SU-DHL-6 (cell line): ENCODE measurements at regions not wholly inside any gene's neighbourhood (a gene's known extent, or its start where the extent isn't known, plus 50 kb on each side); places are given as distances from the start of the nearest gene placed in this dataset.

Experiments
- H2AFZ ChIP-seq: fragments of 200-600 bp; sonication (generic); 2 replicates; pipeline ENCODE4 v1.6.1; 2014; ENCODE audit warnings: low read depth, mild to moderate bottlenecking, moderate library complexity, mixed read lengths, antibody characterized with exemption, low read length; ENCODE audit not compliant: severe bottlenecking
- H3F3A ChIP-seq: fragments of 200-600 bp; shearing (Covaris generic); 2 replicates; pipeline ENCODE4 v1.6.0; 2016; ENCODE audit warnings: antibody characterized with exemption, mild to moderate bottlenecking; ENCODE audit not compliant: insufficient read depth
- H3K27ac ChIP-seq: fragments of 200-600 bp; sonication (generic); 2 replicates; pipeline ENCODE4 v1.5.1; 2016; ENCODE audit warnings: low read depth, mild to moderate bottlenecking, low read length, moderate library complexity, mixed read lengths
- H3K27me3 ChIP-seq: fragments of 200-600 bp; sonication (generic), shearing (Covaris generic); 2 replicates; pipeline ENCODE4 v1.6.0; 2014; ENCODE audit warnings: mild to moderate bottlenecking, low read length
- H3K36me3 ChIP-seq: fragments of 200-600 bp; sonication (generic); 2 replicates; pipeline ENCODE4 v1.6.1; 2014; ENCODE audit warnings: mild to moderate bottlenecking, low read length, mixed read lengths
- H3K4me2 ChIP-seq: fragments of 300-600, 200-600 bp; shearing (Covaris generic), sonication (generic); 2 replicates; pipeline ENCODE4 v1.6.0; 2014; ENCODE audit warnings: low read length, low read depth, mild to moderate bottlenecking; ENCODE audit not compliant: poor library complexity, severe bottlenecking
- H3K4me3 ChIP-seq: fragments of 200-600 bp; sonication (generic); 2 replicates; pipeline ENCODE4 v1.5.1; 2014; ENCODE audit warnings: antibody characterized with exemption, low read length, mild to moderate bottlenecking, mixed read lengths; ENCODE audit not compliant: insufficient read depth, poor library complexity, severe bottlenecking
- H3K79me2 ChIP-seq: fragments of 200-600 bp; sonication (generic); 2 replicates; pipeline ENCODE4 v1.6.1; 2014; ENCODE audit warnings: mild to moderate bottlenecking, low read length, moderate library complexity; ENCODE audit not compliant: insufficient read depth
- H3K9ac ChIP-seq: fragments of 200-600 bp; sonication (generic); 2 replicates; pipeline ENCODE4 v1.7.0; 2014; ENCODE audit warnings: mild to moderate bottlenecking, low read length
- H3K9me2 ChIP-seq: fragments of 200-600 bp; sonication (generic); replicated peaks from 2 replicates; pipeline ENCODE4 v1.6.1; 2014; ENCODE audit warnings: low read length; ENCODE audit not compliant: insufficient read depth
- H3K9me3 ChIP-seq: fragments of 200-600 bp; sonication (generic); 2 replicates; pipeline ENCODE4 v1.6.1; 2014; ENCODE audit warnings: low read length, mixed read lengths; ENCODE audit not compliant: insufficient read depth
- H4K20me1 ChIP-seq: fragments of 200-600 bp; sonication (generic); 2 replicates; pipeline ENCODE4 v1.6.1; 2014; ENCODE audit warnings: low read depth, mild to moderate bottlenecking, antibody characterized with exemption, low read length, moderate library complexity, mixed read lengths
- CTCF ChIP-seq: fragments of 200-600 bp; sonication (generic); IDR thresholded peaks from one replicate; pipeline ENCODE4 v1.5.1; 2017; ENCODE audit warnings: antibody characterized with exemption, mild to moderate bottlenecking, low read length, moderate library complexity; ENCODE audit not compliant: insufficient read depth, poor library complexity, severe bottlenecking
- EZH2phosphoT487 ChIP-seq: fragments of 200-600 bp; sonication (generic), shearing (Covaris generic); conservative IDR thresholded peaks from 2 replicates; pipeline ENCODE4 v1.6.1; 2018; ENCODE audit warnings: mild to moderate bottlenecking, antibody characterized with exemption, low read length, moderate library complexity, mixed read lengths

GRCh38 chr2:39487398-39488250 lies 50.5 kb upstream of the MAP4K3 start:
- Histone ChIP-seq H3K4me2 (no peak overlapping the region), H3K36me3 (no peaks in the 10 kb centered on the region), H3K9me2 (no peaks in the 10 kb centered on the region), H2AFZ (no peak overlapping the region), H3K27ac (no peak overlapping the region), H3K9ac (no peak overlapping the region), H3K79me2 (no peaks in the 10 kb centered on the region), H3K27me3 (no peaks in the 10 kb centered on the region), H3F3A (peaks cover 4% of the 10 kb centered on the region; the same call in 1 of the 2 replicates), H4K20me1 (no peaks in the 10 kb centered on the region), H3K9me3 (no peaks in the 10 kb centered on the region), H3K4me3 (no peak overlapping the region)
- TF ChIP-seq CTCF: no peak
- no peak for TF ChIP-seq EZH2phosphoT487

GRCh38 chr2:39488450-39488849 lies 51.4 kb upstream of the MAP4K3 start:
- no peak overlapping the region for H3K9ac ChIP-seq
- no peaks in the 10 kb centered on the region for H3K9me2 ChIP-seq
- no peaks in the 10 kb centered on the region for H3K79me2 ChIP-seq
- no peak for TF ChIP-seq CTCF
- TF ChIP-seq EZH2phosphoT487: no peak
- no peak overlapping the region for H3K4me2 ChIP-seq
- H3F3A ChIP-seq: peaks cover 4% of the 10 kb centered on the region; the same call in 1 of the 2 replicates
- no peaks in the 10 kb centered on the region for H3K9me3 ChIP-seq
- H3K36me3 ChIP-seq: no peaks in the 10 kb centered on the region
- H2AFZ ChIP-seq: no peak overlapping the region
- H3K27ac ChIP-seq: no peak overlapping the region
- no peaks in the 10 kb centered on the region for H4K20me1 ChIP-seq
- no peaks in the 10 kb centered on the region for H3K27me3 ChIP-seq
- no peak overlapping the region for H3K4me3 ChIP-seq

DNA sequence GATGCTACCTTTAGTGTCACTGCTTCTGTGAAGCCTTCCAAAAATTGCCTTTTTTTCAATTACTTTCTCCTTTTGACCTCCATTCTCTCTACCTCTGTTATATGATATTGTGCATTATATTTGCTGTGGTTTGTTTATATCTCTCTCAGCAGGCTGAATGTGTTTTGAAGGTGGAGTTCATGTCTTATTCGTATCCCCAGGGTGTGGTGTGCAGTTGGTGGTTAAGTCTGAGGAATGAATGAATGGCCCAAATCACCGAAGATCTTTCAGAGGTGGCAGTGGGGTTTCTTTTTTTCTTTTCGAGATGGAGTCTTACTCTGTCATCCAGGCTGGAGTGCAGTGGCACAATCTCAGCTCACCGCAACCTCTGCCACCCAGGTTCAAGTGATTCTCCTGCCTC lies 53.5 kb upstream of the MAP4K3 start:
- Histone ChIP-seq H3K27ac (no peak overlapping the region), H3K9ac (no peak overlapping the region), H2AFZ (no peak overlapping the region)

More for the DNA sequence above, 53.5 kb upstream of the MAP4K3 start:
- no peaks in the 10 kb centered on the region for H3K27me3 ChIP-seq
- no peaks in the 10 kb centered on the region for H4K20me1 ChIP-seq
- no peaks in the 10 kb centered on the region for H3K79me2 ChIP-seq
- H3K4me3 ChIP-seq: no peak overlapping the region
- H3K4me2 ChIP-seq: no peak overlapping the region
- TF ChIP-seq CTCF: no peak
- no peak for TF ChIP-seq EZH2phosphoT487
- H3K36me3 ChIP-seq: no peaks in the 10 kb centered on the region
- H3F3A ChIP-seq: peaks cover 4% of the 10 kb centered on the region; the same call in 1 of the 2 replicates
- no peaks in the 10 kb centered on the region for H3K9me2 ChIP-seq
- H3K9me3 ChIP-seq: no peaks in the 10 kb centered on the region
